ENCODE measurements at regions not wholly inside any gene's neighbourhood (a gene's known extent, or its start where the extent isn't known, plus 50 kb on each side); places are given as distances from the start of the nearest gene placed in this dataset.

DNA sequence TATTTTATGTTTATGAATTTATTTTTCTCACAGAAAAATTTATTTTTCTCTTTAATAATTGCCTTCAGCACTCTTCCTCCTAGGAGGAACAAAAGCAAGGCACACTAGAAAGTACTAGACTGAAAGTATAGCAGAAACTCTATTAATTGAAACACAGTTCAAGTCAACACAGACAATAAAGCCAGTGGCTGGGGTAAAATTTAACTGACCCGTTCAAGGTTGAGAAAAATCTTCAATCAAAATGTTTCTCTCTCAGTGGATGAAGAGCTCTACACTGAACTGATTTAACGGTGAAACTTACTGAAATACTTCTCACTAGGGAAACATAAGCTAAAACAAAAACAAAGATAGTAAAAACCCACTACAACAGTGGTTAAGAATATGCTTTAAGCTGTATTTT lies 230.1 kb upstream of the MIR17HG start:
- no peak for TF ChIP-seq CTCF (conservative IDR thresholded peaks at IDR 0.05; ENCODE audit: low read depth, low read length)
- TF ChIP-seq EZH2phosphoT487 (IDR thresholded peaks at IDR 0.05; ENCODE audit: borderline replicate concordance, low read length), result no peak
